ENCODE measurements at regions not wholly inside any gene's neighbourhood (a gene's known extent, or its start where the extent isn't known, plus 50 kb on each side); places are given as distances from the start of the nearest gene placed in this dataset.
"Not testable (repeated sequence)": the region's sequence is repeated elsewhere in the genome, so short reads cannot be mapped to it uniquely, and the experiment has no call there.

- DNase-seq (ENCODE audit: low spot score): not testable (repeated sequence)
These were observed 64.5 kb downstream of the SLC30A10 start for GRCh38 chr1:219863816-219864215.

GRCh38 chr1:219862366-219862765 lies 66.0 kb downstream of the SLC30A10 start:
- DNase-seq (ENCODE audit: low spot score): no peak

- DNase-seq (ENCODE audit: low spot score): no peak
These were observed 69.4 kb downstream of the SLC30A10 start for GRCh38 chr1:219858980-219859379.

GRCh38 chr1:219847215-219847855 lies 81.0 kb downstream of the SLC30A10 start:
- DNase-seq (ENCODE audit: low spot score): no peak

GRCh38 chr1:219839595-219839994 lies 88.8 kb downstream of the SLC30A10 start:
- DNase-seq (ENCODE audit: low spot score): not testable (repeated sequence)

- DNase-seq (ENCODE audit: low spot score): no peak
These were observed 90.4 kb downstream of the SLC30A10 start for GRCh38 chr1:219837994-219838294.

- DNase-seq (ENCODE audit: low spot score): peak; percentile 66
These were observed 90.9 kb downstream of the SLC30A10 start for GRCh38 chr1:219837274-219837993.

GRCh38 chr1:219834314-219834917 lies 93.9 kb downstream of the SLC30A10 start:
- DNase-seq (ENCODE audit: low spot score): no peak

- no peak for DNase-seq (ENCODE audit: low spot score)
These were observed 95.0 kb downstream of the SLC30A10 start for GRCh38 chr1:219833214-219833815.

- DNase-seq (ENCODE audit: low spot score): no peak
These were observed 102.1 kb downstream of the SLC30A10 start for GRCh38 chr1:219826290-219826689.

GRCh38 chr1:219825355-219825754 lies 103.0 kb downstream of the SLC30A10 start:
- DNase-seq (ENCODE audit: low spot score): no peak

GRCh38 chr1:219824338-219824737 lies 104.0 kb downstream of the SLC30A10 start:
- DNase-seq (ENCODE audit: low spot score): no peak

- no peak for DNase-seq (ENCODE audit: low spot score)
These were observed 107.8 kb downstream of the SLC30A10 start for GRCh38 chr1:219820551-219820950.

GRCh38 chr1:219817914-219818313 lies 110.4 kb downstream of the SLC30A10 start:
- no peak for DNase-seq (ENCODE audit: low spot score)

- DNase-seq (ENCODE audit: low spot score): no peak
These were observed 115.1 kb downstream of the SLC30A10 start for GRCh38 chr1:219813294-219813693.

- peak; percentile 91 for DNase-seq (ENCODE audit: low spot score)
These were observed 115.7 kb downstream of the SLC30A10 start for GRCh38 chr1:219812491-219813203.

GRCh38 chr1:219812086-219812485 lies 116.3 kb downstream of the SLC30A10 start:
- no peak for DNase-seq (ENCODE audit: low spot score)

GRCh38 chr1:219810451-219810850 lies 117.9 kb downstream of the SLC30A10 start:
- DNase-seq (ENCODE audit: low spot score): no peak

GRCh38 chr1:219808790-219809189 lies 119.6 kb downstream of the SLC30A10 start:
- DNase-seq (ENCODE audit: low spot score): no peak

- DNase-seq (ENCODE audit: low spot score): no peak
These were observed 121.7 kb downstream of the SLC30A10 start for GRCh38 chr1:219806642-219807041.

GRCh38 chr1:219806020-219806419 lies 122.3 kb downstream of the SLC30A10 start:
- no peak for DNase-seq (ENCODE audit: low spot score)

- peak; percentile 42 for DNase-seq (ENCODE audit: low spot score)
These were observed 123.2 kb downstream of the SLC30A10 start for GRCh38 chr1:219805191-219805590.

All from A172 (cell line).